ENCODE measurements at regions not wholly inside any gene's neighbourhood (a gene's known extent, or its start where the extent isn't known, plus 50 kb on each side); places are given as distances from the start of the nearest gene placed in this dataset.

DNA sequence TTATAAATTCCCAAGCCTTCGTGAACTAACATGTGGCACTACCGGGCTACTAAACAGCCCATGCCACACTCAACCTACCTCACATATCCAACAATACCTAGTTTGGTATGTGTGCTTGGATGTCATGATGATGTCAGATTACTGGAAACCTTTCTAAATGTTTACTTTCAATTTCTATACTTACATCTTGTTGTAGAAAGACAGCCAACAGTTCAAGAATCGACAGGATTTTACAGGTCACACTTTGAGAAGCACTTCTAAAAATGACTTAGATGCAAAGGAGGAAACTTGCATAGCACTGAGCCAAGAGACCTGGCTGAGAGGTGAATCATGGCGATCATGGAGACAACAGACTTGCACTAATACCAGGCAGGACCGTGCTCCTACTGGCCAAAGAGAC is 209.9 kb downstream of the COL4A1 start:
- no peak for TF ChIP-seq POLR2AphosphoS5 (IDR thresholded peaks at IDR 0.05)
- TF ChIP-seq POLR2A (IDR thresholded peaks at IDR 0.05) = no peak
- TF ChIP-seq, protein P1, sequence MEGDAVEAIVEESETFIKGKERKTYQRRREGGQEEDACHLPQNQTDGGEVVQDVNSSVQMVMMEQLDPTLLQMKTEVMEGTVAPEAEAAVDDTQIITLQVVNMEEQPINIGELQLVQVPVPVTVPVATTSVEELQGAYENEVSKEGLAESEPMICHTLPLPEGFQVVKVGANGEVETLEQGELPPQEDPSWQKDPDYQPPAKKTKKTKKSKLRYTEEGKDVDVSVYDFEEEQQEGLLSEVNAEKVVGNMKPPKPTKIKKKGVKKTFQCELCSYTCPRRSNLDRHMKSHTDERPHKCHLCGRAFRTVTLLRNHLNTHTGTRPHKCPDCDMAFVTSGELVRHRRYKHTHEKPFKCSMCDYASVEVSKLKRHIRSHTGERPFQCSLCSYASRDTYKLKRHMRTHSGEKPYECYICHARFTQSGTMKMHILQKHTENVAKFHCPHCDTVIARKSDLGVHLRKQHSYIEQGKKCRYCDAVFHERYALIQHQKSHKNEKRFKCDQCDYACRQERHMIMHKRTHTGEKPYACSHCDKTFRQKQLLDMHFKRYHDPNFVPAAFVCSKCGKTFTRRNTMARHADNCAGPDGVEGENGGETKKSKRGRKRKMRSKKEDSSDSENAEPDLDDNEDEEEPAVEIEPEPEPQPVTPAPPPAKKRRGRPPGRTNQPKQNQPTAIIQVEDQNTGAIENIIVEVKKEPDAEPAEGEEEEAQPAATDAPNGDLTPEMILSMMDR (IDR thresholded peaks at IDR 0.05 in 8 of 11, conservative IDR thresholded peaks at IDR 0.05 in 3 of 11) = no peak
- WGBS, 5 donors = 87 to 92% (median 89%) methylated on average over 5 of the region's 5 CpGs
- peaks cover 0 to 42% (median 28%) of the 10 kb centered on the region in 8 donors for H3K9me3 ChIP-seq
- H3K27ac ChIP-seq = no peak overlapping the region
- DNase-seq = no peak
- H3K36me3 ChIP-seq = no peaks in the 10 kb centered on the region
- H3K27me3 ChIP-seq (replicated peaks in 1 of 7) = no peaks in the 10 kb centered on the region
- intact Hi-C loops (cut with DNase I; ENCODE audit: low total_unique reads) = no loop called here
- no peak overlapping the region for H3K4me3 ChIP-seq
- H3K4me1 ChIP-seq = no peaks in the 10 kb centered on the region

DNA sequence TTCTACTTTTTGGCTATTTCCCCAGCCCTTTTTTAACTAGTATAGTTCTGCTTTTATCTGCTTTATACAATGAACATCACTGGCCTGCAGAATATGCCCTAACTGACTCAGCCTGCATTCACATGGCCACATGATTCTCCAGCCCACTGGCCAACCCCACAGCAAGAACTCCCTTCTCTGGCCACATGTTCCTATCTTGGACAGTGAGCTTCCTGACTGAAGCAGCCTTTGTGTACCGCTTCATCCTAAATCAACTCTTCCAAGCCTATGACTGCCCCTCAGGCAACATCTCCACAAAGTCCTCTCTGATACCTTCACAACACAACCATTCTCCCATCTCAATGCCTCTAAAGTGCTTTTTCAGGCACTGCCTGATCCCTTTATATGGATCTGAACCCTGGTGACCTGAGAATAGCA is 214.1 kb downstream of the COL4A1 start:
- 2 to 96% (median 42%) methylated on average over 1 of the region's 1 CpG for whole genome bisulfite sequencing, 5 donors
- H3K27me3 ChIP-seq (replicated peaks in 1 of 7) = no peaks in the 10 kb centered on the region
- H3K9me3 ChIP-seq = peaks cover 0 to 3% (median 0%) of the 10 kb centered on the region in 8 donors
- TF ChIP-seq POLR2AphosphoS5 (IDR thresholded peaks at IDR 0.05) = no peak
- no peak for TF ChIP-seq POLR2A (IDR thresholded peaks at IDR 0.05)
- TF ChIP-seq, protein P1 (IDR thresholded peaks at IDR 0.05 in 8 of 11, conservative IDR thresholded peaks at IDR 0.05 in 3 of 11) = no peak
- H3K36me3 ChIP-seq = no peaks in the 10 kb centered on the region
- no peaks in the 10 kb centered on the region for H3K4me1 ChIP-seq
- H3K4me3 ChIP-seq = no peak overlapping the region
- intact Hi-C loops (cut with DNase I; ENCODE audit: low total_unique reads) = no loop called here
- H3K27ac ChIP-seq = no peak overlapping the region
- no peak for DNase-seq

DNA sequence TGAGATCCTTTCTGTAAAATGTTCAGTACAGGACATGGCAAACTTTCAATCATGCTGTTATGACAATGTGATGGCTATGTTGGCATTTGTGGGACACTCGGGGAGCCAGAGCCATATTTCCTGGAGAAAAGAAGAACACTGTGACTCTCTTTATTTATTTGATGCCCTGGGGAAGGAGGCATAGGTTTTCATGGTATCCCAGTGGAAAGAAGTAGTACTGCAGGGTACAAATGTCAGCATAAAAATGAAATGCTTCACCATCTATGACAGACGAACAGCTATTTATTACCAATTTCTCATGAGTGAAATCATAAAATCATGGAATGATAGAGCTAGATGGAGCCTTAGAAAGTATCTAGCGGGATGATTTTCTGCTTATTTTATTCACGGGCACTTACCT is 217.1 kb downstream of the COL4A1 start:
- Histone ChIP-seq H3K27me3 (replicated peaks in 1 of 7) (no peaks in the 10 kb centered on the region), H3K9me3 (peaks cover 0 to 21% (median 10%) of the 10 kb centered on the region in 8 donors), H3K36me3 (no peaks in the 10 kb centered on the region), H3K27ac (no peak overlapping the region), H3K4me1 (no peaks in the 10 kb centered on the region), H3K4me3 (no peak overlapping the region)
- DNase-seq = no peak
- TF ChIP-seq, protein P1 (IDR thresholded peaks at IDR 0.05 in 8 of 11, conservative IDR thresholded peaks at IDR 0.05 in 3 of 11) = peak in 1 of 11 experiments; percentile 7
- TF ChIP-seq POLR2A (IDR thresholded peaks at IDR 0.05) (no peak), POLR2AphosphoS5 (IDR thresholded peaks at IDR 0.05) (no peak)
- WGBS, 5 donors = 66 to 80% (median 73%) methylated on average over 4 of the region's 4 CpGs
- intact Hi-C loops (cut with DNase I; ENCODE audit: low total_unique reads) = no loop called here

DNA sequence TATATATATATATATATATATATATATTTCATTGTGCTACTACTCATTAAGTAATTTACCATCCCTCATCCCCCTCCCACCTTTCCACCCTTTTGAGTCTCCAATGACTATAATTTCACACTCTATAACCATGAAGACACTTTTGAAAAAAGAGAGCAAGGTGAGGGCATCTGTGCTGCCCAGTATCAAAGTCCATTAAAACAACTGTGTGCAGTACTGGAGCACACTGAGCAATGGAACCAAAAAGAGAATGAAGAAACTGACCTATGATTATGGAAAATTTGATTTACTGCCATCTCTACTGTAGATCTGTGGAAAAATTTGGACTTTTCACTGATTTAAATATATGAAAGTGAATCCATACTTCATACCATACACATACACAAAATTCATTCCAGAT is 217.9 kb downstream of the COL4A1 start:
- Histone ChIP-seq H3K27me3 (replicated peaks in 1 of 7) (no peaks in the 10 kb centered on the region), H3K4me1 (no peaks in the 10 kb centered on the region), H3K27ac (no peak overlapping the region), H3K9me3 (peaks cover 0 to 26% (median 11%) of the 10 kb centered on the region in 8 donors), H3K4me3 (no peak overlapping the region), H3K36me3 (no peaks in the 10 kb centered on the region)
- intact Hi-C loops (cut with DNase I; ENCODE audit: low total_unique reads) = no loop called here
- no peak for TF ChIP-seq POLR2A (IDR thresholded peaks at IDR 0.05)
- no peak for DNase-seq

DNA sequence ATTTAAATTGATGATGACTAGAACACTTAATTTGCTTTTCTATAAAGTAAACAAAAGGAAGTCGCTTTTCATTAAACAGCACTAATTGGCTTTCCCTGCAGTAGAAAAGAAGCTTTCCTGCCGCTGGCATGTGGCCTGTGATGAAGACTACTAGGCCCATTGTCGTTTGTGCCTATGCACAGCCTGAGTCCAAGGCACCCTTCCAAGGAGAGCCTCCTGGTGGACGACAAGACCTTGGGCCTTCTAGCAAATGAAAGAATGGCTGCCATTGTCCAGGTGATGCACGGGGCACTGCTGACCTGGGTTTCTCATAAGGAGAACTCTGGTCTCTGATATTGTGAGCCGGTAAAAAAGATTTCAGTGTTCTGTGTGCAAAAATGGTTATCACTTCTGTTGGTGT is 233.0 kb downstream of the COL4A1 start:
- no peak for DNase-seq
- Histone ChIP-seq H3K4me1 (no peaks in the 10 kb centered on the region), H3K27me3 (replicated peaks in 1 of 7) (no peaks in the 10 kb centered on the region), H3K4me3 (no peak overlapping the region), H3K9me3 (peaks cover 0 to 5% (median 0%) of the 10 kb centered on the region in 8 donors), H3K27ac (no peak overlapping the region), H3K36me3 (no peaks in the 10 kb centered on the region)
- WGBS, 5 donors = 77 to 88% (median 83%) methylated on average over 6 of the region's 6 CpGs
- no peak for TF ChIP-seq POLR2AphosphoS5 (IDR thresholded peaks at IDR 0.05)
- TF ChIP-seq, protein P1 (IDR thresholded peaks at IDR 0.05 in 8 of 11, conservative IDR thresholded peaks at IDR 0.05 in 3 of 11) = no peak
- TF ChIP-seq POLR2A (IDR thresholded peaks at IDR 0.05) = no peak
- intact Hi-C loops (cut with DNase I; ENCODE audit: low total_unique reads) = no loop called here
